GM23248 (cell line): ENCODE measurements at regions not wholly inside any gene's neighbourhood (a gene's known extent, or its start where the extent isn't known, plus 50 kb on each side); places are given as distances from the start of the nearest gene placed in this dataset.
A peak's percentile ranks its signal among the peaks of the same experiment; 100 is the strongest.
"Not testable (repeated sequence)": the region's sequence is repeated elsewhere in the genome, so short reads cannot be mapped to it uniquely, and the experiment has no call there.

Experiments used
- DNase-seq: peaks from one replicate; pipeline ENCODE4 v3.0.0-alpha.2; 2015
- H2AFZ ChIP-seq: fragments of 200-600 bp; sonication (generic); 2 replicates; pipeline ENCODE4 v1.6.1; 2016; ENCODE audit warnings: antibody characterized with exemption
- H3F3A ChIP-seq: fragments of 200-600 bp; sonication (generic); 2 replicates; pipeline ENCODE4 v1.6.1; 2016; ENCODE audit warnings: mild to moderate bottlenecking, antibody characterized with exemption, mixed run types; ENCODE audit not compliant: insufficient read depth
- H3K27ac ChIP-seq: fragments of 200-600 bp; sonication (generic); 2 replicates; pipeline ENCODE4 v1.5.1; 2016; ENCODE audit warnings: mild to moderate bottlenecking
- H3K27me3 ChIP-seq: fragments of 200-600 bp; sonication (generic); replicated peaks from 2 replicates; pipeline ENCODE4 v1.6.1; 2016; ENCODE audit warnings: mild to moderate bottlenecking; ENCODE audit not compliant: insufficient read depth
- H3K36me3 ChIP-seq: fragments of 200-600 bp; sonication (generic); 2 replicates; pipeline ENCODE4 v1.6.1; 2016; ENCODE audit warnings: low read depth, mild to moderate bottlenecking
- H3K4me1 ChIP-seq: fragments of 200-600 bp; sonication (generic); 2 replicates; pipeline ENCODE4 v1.6.1; 2016; ENCODE audit warnings: mild to moderate bottlenecking; ENCODE audit not compliant: insufficient read depth
- H3K4me2 ChIP-seq: fragments of 200-600 bp; sonication (generic); one replicate; pipeline ENCODE4 v1.6.1; 2016; ENCODE audit warnings: mild to moderate bottlenecking; ENCODE audit not compliant: unreplicated experiment
- H3K4me3 ChIP-seq: fragments of 200-600 bp; sonication (generic); 2 replicates; pipeline ENCODE4 v1.5.1; 2016; ENCODE audit warnings: mild to moderate bottlenecking
- H3K79me2 ChIP-seq: fragments of 200-600 bp; sonication (generic); 2 replicates; pipeline ENCODE4 v1.6.1; 2016; ENCODE audit warnings: mild to moderate bottlenecking; ENCODE audit not compliant: insufficient read depth
- H3K9ac ChIP-seq: fragments of 200-600 bp; sonication (generic); 2 replicates; pipeline ENCODE4 v1.6.1; 2016; ENCODE audit warnings: mild to moderate bottlenecking
- H3K9me2 ChIP-seq: fragments of 200-600 bp; sonication (generic); 2 replicates; pipeline ENCODE4 v1.6.1; 2016; ENCODE audit warnings: mixed run types, mild to moderate bottlenecking, moderate library complexity; ENCODE audit not compliant: insufficient read depth
- H3K9me3 ChIP-seq: fragments of 200-600 bp; sonication (generic); one replicate; pipeline ENCODE4 v1.6.1; 2017; ENCODE audit warnings: low read depth
- H4K20me1 ChIP-seq: fragments of 200-600 bp; sonication (generic); 2 replicates; pipeline ENCODE4 v1.6.0; 2016; ENCODE audit not compliant: insufficient read depth
- EZH2 ChIP-seq: fragments of 200-600 bp; sonication (generic); IDR thresholded peaks from 2 replicates; pipeline ENCODE4 v1.6.1; 2018; ENCODE audit warnings: antibody characterized with exemption, mild to moderate bottlenecking; ENCODE audit not compliant: insufficient read depth, poor library complexity, severe bottlenecking
- EZH2phosphoT487 ChIP-seq: fragments of 200-600 bp; sonication (generic); IDR thresholded peaks from 2 replicates; pipeline ENCODE4 v1.6.1; 2018; ENCODE audit warnings: antibody characterized with exemption, moderate library complexity, mild to moderate bottlenecking, low read depth; ENCODE audit not compliant: insufficient read depth
- whole genome bisulfite sequencing, 2 experiments: methylation state at CpG; one replicate each; pipeline ENCODE4 v1.1.6; 2015 to 2017; ENCODE audit warnings: low lambda C conversion rate in 2 of 2, low coverage in 1 of 2; ENCODE audit errors: missing lambda C conversion rate in 2 of 2; 5-methylcytosine and 5-hydroxymethylcytosine counted together
- in situ Hi-C: fragments of 300-500 bp; cut with MboI; formaldehyde crosslinking; loops from 2 replicates; pipeline ENCODE4 v1.15.0; 2020

DNA sequence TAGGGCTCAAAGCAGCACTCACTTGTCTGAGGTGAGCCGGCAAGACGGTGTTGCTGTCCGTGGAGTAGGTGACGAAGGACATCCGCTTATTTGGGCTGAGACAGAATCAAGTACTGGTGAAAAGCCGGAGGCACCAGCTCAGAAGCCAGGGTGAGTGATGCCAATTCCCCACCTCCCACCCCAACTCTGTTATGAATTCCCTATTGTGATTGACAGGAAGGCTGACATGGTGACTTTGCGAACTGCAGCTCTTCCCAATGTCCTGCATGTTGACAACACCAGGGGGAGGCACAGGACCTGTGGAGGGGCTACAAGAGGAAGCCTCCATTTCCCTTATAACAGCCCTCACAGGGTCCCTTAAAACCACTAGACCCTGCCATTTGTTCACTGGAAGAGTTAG lies 52.3 kb upstream of the MSMB start:
- Histone ChIP-seq H3K4me2 (no peak overlapping the region), H3K9ac (no peak overlapping the region), H3K9me2 (no peaks in the 10 kb centered on the region), H3K9me3 (no peaks in the 10 kb centered on the region), H4K20me1 (no peaks in the 10 kb centered on the region), H3K4me1 (peaks cover 14% of the 10 kb centered on the region), H3K27ac (no peak overlapping the region), H3K4me3 (no peak overlapping the region), H3K79me2 (no peaks in the 10 kb centered on the region), H2AFZ (no peak overlapping the region), H3K36me3 (no peaks in the 10 kb centered on the region), H3F3A (no peaks in the 10 kb centered on the region), H3K27me3 (no peaks in the 10 kb centered on the region)
- no peak for TF ChIP-seq EZH2phosphoT487
- no peak for TF ChIP-seq EZH2
- 81 to 84% methylated on average over 7 of the region's 7 CpGs for WGBS, 2 experiments
- no peak for DNase-seq
- in situ Hi-C loops = no loop called here

DNA sequence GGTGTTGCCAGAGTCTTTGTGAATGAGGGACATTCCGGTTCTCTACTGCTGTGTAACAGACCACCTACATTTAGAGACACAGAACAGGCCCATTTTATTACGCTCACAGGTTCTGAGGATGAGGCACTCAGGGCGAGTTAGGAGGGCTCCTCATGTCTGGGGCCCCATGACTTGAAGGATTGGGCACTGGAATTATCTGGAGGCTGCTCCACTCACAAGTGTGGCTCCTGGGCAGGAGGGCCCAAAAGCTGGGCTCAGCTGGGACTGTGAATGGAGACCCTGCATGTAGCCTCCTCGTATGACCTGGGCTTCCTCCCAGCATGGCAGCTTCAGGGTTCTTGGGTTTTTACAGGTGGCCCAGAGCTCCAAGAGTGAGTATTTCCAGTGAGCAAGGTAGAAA lies 52.9 kb upstream of the MSMB start:
- H3K36me3 ChIP-seq = not testable (repeated sequence)
- WGBS, 2 experiments = 52 to 56% methylated on average over 4 of the region's 4 CpGs

DNA sequence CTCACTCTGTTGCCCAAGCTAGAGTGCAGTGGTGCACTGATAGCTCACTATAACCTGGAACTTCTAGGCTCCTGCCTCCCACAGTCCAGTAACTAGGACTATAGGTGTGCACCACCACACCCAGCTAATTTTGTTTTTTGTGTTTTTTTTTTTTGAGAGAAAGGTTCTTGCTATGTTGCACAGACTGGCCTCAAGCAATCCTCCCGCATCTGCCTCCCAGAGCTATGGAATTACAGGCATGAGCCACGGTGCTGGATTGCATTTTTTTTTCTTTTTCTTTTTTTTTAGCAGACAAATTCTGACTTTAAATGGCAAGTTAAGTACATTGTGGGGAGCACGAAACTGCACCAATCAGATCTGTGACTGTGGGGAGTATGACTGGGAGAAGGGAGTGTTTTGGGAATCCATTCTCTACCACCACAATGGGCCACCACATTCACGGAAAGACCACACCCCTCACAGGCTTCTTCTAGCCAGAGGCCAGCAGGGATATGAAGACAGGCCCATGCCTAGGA lies 58.1 kb upstream of the MSMB start:
- no peak overlapping the region for H3K9ac ChIP-seq
- no peaks in the 10 kb centered on the region for H3K36me3 ChIP-seq
- in situ Hi-C loops = no loop called here
- H4K20me1 ChIP-seq = no peaks in the 10 kb centered on the region
- H3K79me2 ChIP-seq = no peaks in the 10 kb centered on the region
- H3K4me2 ChIP-seq = no peak overlapping the region
- H3K27ac ChIP-seq = no peak overlapping the region
- DNase-seq = no peak
- TF ChIP-seq EZH2phosphoT487 (no peak), EZH2 (no peak)
- H3K27me3 ChIP-seq = no peaks in the 10 kb centered on the region; the same call in 1 of the 2 replicates
- no peak overlapping the region for H3K4me3 ChIP-seq
- H3K9me3 ChIP-seq = no peaks in the 10 kb centered on the region
- no peaks in the 10 kb centered on the region for H3K4me1 ChIP-seq
- no peak overlapping the region for H2AFZ ChIP-seq
- WGBS, 2 experiments = 70 to 73% methylated on average over 4 of the region's 4 CpGs
- 0 out of 2 replicates have a peak, but pooled peaks cover 5% of the 10 kb centered on the region for H3F3A ChIP-seq
- no peaks in the 10 kb centered on the region for H3K9me2 ChIP-seq

More for the DNA sequence above, 52.9 kb upstream of the MSMB start:
- H3K27me3 ChIP-seq, H4K20me1 ChIP-seq, H3K9me3 ChIP-seq, H3K9me2 ChIP-seq, H2AFZ ChIP-seq, H3K27ac ChIP-seq, H3K4me3 ChIP-seq, H3K9ac ChIP-seq, H3K79me2 ChIP-seq, H3F3A ChIP-seq, H3K4me2 ChIP-seq, DNase-seq, in situ Hi-C loops: not testable (repeated sequence)
- H3K4me1 ChIP-seq = peaks cover 14% of the 10 kb centered on the region

DNA sequence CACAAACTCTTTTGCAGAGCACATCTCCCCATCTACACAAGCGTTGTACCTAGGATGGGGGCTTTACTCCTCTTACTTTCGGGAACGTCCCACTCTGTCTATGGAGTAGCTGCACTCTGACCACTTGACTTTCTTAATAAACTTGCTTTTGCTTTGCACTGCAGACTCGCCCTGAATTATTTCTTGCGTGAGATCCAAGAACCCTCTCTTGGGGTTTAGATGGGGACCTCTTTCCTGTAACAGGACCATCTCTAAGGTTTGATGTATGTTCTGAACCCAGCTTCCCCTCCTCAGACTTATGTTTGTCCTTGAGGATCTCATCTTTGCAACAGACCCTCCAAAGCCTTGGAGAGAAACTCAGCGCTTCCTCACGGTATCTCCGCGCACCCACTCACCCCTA lies 59.3 kb upstream of the MSMB start:
- not testable (repeated sequence) for H3K4me2 ChIP-seq, H4K20me1 ChIP-seq, H3K9ac ChIP-seq, H3K4me3 ChIP-seq, H3F3A ChIP-seq, H3K79me2 ChIP-seq, H3K27me3 ChIP-seq, H3K4me1 ChIP-seq, H3K9me2 ChIP-seq, H3K27ac ChIP-seq, H3K36me3 ChIP-seq, DNase-seq, H3K9me3 ChIP-seq
- 0 out of 2 replicates have a peak overlapping the region, but pooled peaks have one; percentile 72 for H2AFZ ChIP-seq
- in situ Hi-C loops = loop anchor here (5.0 kb wide), 1 partner anchor 177 kb away; no protein-coding TSS in a partner anchor
- 44 to 49% methylated on average over 9 of the region's 9 CpGs for WGBS, 2 experiments

DNA sequence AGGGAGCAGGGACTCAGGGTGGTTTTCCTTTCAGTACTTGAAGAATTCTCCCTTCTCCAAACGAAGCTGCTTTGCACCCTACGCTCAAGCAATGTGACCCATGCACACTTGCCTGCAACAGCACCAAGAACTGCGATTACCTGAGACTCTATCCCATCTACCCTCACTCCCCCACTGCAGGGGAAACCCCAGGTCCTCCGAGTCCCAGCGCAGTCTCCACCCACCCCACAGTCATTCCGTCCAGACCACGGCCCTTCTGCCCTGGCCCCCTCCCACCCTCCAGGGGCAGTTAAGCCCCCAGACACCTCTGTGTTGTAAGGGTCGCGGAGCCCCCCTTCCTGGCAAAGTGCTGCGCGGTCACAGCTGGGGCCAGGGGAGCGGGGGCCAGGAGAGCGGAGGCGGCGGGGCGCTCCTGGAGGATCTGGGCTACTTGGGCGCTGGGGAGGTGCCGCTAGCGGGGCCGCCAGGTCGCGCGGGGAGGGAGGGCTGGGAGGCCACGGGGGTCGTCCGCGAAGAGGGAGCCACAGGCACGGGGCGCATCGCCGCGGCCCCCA lies 59.9 kb upstream of the MSMB start:
- in situ Hi-C loops = loop anchor here (5.0 kb wide), 1 partner anchor 176 kb away; no protein-coding TSS in a partner anchor
- H3K27ac ChIP-seq, H3K36me3 ChIP-seq, H3K4me1 ChIP-seq, H3K9me2 ChIP-seq, H4K20me1 ChIP-seq, H3K79me2 ChIP-seq, H3K9me3 ChIP-seq, H3K4me2 ChIP-seq, H3F3A ChIP-seq, H3K27me3 ChIP-seq, DNase-seq: not testable (repeated sequence)
- Histone ChIP-seq H2AFZ (peak overlapping the region; percentile 72), H3K9ac (peak overlapping the region; percentile 36), H3K4me3 (peak overlapping the region; percentile 51)
- 3 to 5% methylated on average over 6 to 10 of the region's 32 CpGs for WGBS, 2 experiments
